ENCODE measurements at regions not wholly inside any gene's neighbourhood (a gene's known extent, or its start where the extent isn't known, plus 50 kb on each side); places are given as distances from the start of the nearest gene placed in this dataset.

GRCh38 chr7:115273139-115273772 is 351.4 kb downstream of the MDFIC start:
- TF ChIP-seq, protein P1, sequence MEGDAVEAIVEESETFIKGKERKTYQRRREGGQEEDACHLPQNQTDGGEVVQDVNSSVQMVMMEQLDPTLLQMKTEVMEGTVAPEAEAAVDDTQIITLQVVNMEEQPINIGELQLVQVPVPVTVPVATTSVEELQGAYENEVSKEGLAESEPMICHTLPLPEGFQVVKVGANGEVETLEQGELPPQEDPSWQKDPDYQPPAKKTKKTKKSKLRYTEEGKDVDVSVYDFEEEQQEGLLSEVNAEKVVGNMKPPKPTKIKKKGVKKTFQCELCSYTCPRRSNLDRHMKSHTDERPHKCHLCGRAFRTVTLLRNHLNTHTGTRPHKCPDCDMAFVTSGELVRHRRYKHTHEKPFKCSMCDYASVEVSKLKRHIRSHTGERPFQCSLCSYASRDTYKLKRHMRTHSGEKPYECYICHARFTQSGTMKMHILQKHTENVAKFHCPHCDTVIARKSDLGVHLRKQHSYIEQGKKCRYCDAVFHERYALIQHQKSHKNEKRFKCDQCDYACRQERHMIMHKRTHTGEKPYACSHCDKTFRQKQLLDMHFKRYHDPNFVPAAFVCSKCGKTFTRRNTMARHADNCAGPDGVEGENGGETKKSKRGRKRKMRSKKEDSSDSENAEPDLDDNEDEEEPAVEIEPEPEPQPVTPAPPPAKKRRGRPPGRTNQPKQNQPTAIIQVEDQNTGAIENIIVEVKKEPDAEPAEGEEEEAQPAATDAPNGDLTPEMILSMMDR (IDR thresholded peaks at IDR 0.05; ENCODE audit: low read depth, low read length, poor library complexity, severe bottlenecking) = no peak
- no peak for TF ChIP-seq EZH2phosphoT487 (IDR thresholded peaks at IDR 0.05; ENCODE audit: borderline replicate concordance, low read length)
